ENCODE measurements at regions not wholly inside any gene's neighbourhood (a gene's known extent, or its start where the extent isn't known, plus 50 kb on each side); places are given as distances from the start of the nearest gene placed in this dataset.

DNA sequence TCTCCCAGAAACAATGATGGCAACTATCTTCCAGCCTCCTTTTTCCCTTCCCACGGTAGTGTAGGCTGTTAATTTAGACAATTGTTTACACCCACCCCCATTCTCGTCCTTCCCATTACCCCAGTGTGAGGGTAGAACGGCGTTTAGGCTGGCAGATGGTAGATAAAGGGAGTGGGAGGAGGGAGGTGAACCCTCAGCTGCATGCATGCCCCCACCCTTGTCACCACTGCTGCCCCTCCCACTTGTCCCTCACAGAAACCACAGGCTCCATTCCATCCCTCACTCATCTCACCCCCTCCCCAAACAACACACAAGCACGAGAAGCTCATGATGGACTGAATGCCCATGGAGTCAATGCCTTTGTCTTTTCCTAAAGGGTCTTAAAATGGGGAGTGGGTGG lies 107.9 kb upstream of the PARD3B start:
- H3K4me1 ChIP-seq (ENCODE audit: control insufficient read depth, extremely low read depth, insufficient read depth, low read length): no peaks in the 10 kb centered on the region
- no peaks in the 10 kb centered on the region for H3K9me3 ChIP-seq (ENCODE audit: control insufficient read depth, low read depth, low read length)
- no peak overlapping the region for H3K9ac ChIP-seq (ENCODE audit: control insufficient read depth, extremely low read depth, insufficient read depth, low read length)
- FAIRE-seq: no peak
- H3K9me1 ChIP-seq (ENCODE audit: control insufficient read depth, extremely low read depth, insufficient read depth, low read length): no peaks in the 10 kb centered on the region
- dilution Hi-C loops (cut with MboI; ENCODE audit: extremely low pct_ligation_motif_present, low sequenced_read_pairs): no loop called here
- no peaks in the 10 kb centered on the region for H3K27me3 ChIP-seq (ENCODE audit: control insufficient read depth, extremely low read depth, insufficient read depth, low read length)
- H3K4me2 ChIP-seq (ENCODE audit: control insufficient read depth, extremely low read depth, insufficient read depth, low read depth, low read length): no peak overlapping the region
- H4K20me1 ChIP-seq (ENCODE audit: control insufficient read depth, extremely low read depth, insufficient read depth, low read length): no peaks in the 10 kb centered on the region
- H2AFZ ChIP-seq (ENCODE audit: control insufficient read depth, low read length): no peak overlapping the region
- no peaks in the 10 kb centered on the region for H3K36me3 ChIP-seq (ENCODE audit: control insufficient read depth in 2 of 2, extremely low read depth in 1 of 2, insufficient read depth in 2 of 2, low read length in 2 of 2)
- DNase-seq (ENCODE audit: low read depth, low spot score): no peak
- no peak overlapping the region for H3K4me3 ChIP-seq (ENCODE audit: control insufficient read depth in 2 of 3, extremely low read depth in 1 of 3, insufficient read depth in 2 of 3, low read depth in 1 of 3, low read length in 3 of 3)
- H3K27ac ChIP-seq (ENCODE audit: control insufficient read depth, insufficient read depth, low read length): no peak overlapping the region
- TF ChIP-seq, protein P1, sequence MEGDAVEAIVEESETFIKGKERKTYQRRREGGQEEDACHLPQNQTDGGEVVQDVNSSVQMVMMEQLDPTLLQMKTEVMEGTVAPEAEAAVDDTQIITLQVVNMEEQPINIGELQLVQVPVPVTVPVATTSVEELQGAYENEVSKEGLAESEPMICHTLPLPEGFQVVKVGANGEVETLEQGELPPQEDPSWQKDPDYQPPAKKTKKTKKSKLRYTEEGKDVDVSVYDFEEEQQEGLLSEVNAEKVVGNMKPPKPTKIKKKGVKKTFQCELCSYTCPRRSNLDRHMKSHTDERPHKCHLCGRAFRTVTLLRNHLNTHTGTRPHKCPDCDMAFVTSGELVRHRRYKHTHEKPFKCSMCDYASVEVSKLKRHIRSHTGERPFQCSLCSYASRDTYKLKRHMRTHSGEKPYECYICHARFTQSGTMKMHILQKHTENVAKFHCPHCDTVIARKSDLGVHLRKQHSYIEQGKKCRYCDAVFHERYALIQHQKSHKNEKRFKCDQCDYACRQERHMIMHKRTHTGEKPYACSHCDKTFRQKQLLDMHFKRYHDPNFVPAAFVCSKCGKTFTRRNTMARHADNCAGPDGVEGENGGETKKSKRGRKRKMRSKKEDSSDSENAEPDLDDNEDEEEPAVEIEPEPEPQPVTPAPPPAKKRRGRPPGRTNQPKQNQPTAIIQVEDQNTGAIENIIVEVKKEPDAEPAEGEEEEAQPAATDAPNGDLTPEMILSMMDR (optimal IDR thresholded peaks at IDR 0.05 in 1 of 3, IDR thresholded peaks at IDR 0.05 in 1 of 3, conservative IDR thresholded peaks at IDR 0.05 in 1 of 3; ENCODE audit: extremely low read depth in 1 of 3, insufficient read depth in 2 of 3, low read length in 3 of 3): no peak
- TF ChIP-seq EZH2 (IDR thresholded peaks at IDR 0.05; ENCODE audit: low read length): no peak
- no peaks in the 10 kb centered on the region for H3K79me2 ChIP-seq (ENCODE audit: control insufficient read depth, insufficient read depth, low read length)

DNA sequence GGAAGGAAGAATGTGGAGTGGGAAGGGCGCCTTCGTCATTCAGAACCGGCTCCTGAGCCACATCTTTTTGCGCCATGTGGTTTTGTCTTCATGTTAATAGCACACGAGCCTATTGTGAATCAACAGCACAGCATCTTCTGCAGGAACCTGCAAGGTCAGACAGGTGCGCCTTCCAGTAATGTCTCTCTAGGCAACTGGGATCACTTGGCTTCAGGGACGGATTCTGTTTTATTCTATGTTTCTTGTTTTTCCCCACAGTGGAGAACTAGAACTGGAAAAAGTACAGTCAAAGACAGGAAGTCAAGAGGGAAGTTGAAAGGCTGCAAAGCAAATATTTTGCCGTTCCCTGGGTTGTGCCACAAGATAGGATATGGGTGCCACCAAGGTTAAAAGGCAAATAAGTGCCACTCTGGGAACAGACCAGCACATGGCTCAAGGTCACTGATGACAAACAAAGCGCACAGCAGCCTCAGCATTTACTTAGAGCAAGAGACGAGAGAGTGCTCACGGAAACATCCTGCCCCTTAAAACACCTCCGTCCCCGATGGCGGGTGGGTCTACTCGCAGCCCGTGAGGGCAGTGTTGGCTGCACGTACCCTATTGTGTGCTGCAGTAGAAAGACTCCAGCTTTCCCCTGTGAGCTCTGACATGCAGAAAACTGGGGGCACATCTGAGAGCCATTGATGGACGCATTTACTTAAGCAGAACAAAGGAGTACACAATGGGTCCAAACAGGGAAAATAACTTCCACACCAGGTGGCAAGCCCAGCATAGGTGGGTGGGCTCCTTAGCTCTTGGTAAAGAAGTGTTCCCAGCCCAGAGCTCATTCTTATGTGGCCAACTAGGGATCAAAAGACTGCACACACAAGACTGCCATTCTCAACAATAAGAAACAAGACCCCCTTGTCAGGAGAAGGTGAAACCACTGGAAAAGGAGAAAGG lies 107.2 kb upstream of the PARD3B start:
- Histone ChIP-seq H3K4me2 (ENCODE audit: control insufficient read depth, extremely low read depth, insufficient read depth, low read depth, low read length) (no peak overlapping the region), H3K36me3 (ENCODE audit: control insufficient read depth in 2 of 2, extremely low read depth in 1 of 2, insufficient read depth in 2 of 2, low read length in 2 of 2) (no peaks in the 10 kb centered on the region), H2AFZ (ENCODE audit: control insufficient read depth, low read length) (no peak overlapping the region), H4K20me1 (ENCODE audit: control insufficient read depth, extremely low read depth, insufficient read depth, low read length) (no peaks in the 10 kb centered on the region), H3K4me1 (ENCODE audit: control insufficient read depth, extremely low read depth, insufficient read depth, low read length) (no peaks in the 10 kb centered on the region), H3K79me2 (ENCODE audit: control insufficient read depth, insufficient read depth, low read length) (no peaks in the 10 kb centered on the region), H3K9me3 (ENCODE audit: control insufficient read depth, low read depth, low read length) (no peaks in the 10 kb centered on the region), H3K4me3 (ENCODE audit: control insufficient read depth in 2 of 3, extremely low read depth in 1 of 3, insufficient read depth in 2 of 3, low read depth in 1 of 3, low read length in 3 of 3) (no peak overlapping the region), H3K9ac (ENCODE audit: control insufficient read depth, extremely low read depth, insufficient read depth, low read length) (no peak overlapping the region), H3K27ac (ENCODE audit: control insufficient read depth, insufficient read depth, low read length) (no peak overlapping the region), H3K9me1 (ENCODE audit: control insufficient read depth, extremely low read depth, insufficient read depth, low read length) (no peaks in the 10 kb centered on the region), H3K27me3 (ENCODE audit: control insufficient read depth, extremely low read depth, insufficient read depth, low read length) (no peaks in the 10 kb centered on the region)
- FAIRE-seq (no peak), DNase-seq (ENCODE audit: low read depth, low spot score) (no peak)
- no peak for TF ChIP-seq EZH2 (IDR thresholded peaks at IDR 0.05; ENCODE audit: low read length)
- TF ChIP-seq, protein P1 (optimal IDR thresholded peaks at IDR 0.05 in 1 of 3, IDR thresholded peaks at IDR 0.05 in 1 of 3, conservative IDR thresholded peaks at IDR 0.05 in 1 of 3; ENCODE audit: extremely low read depth in 1 of 3, insufficient read depth in 2 of 3, low read length in 3 of 3): no peak
- dilution Hi-C loops (cut with MboI; ENCODE audit: extremely low pct_ligation_motif_present, low sequenced_read_pairs): no loop called here

Data from keratinocyte (primary cell).